ENCODE measurements at regions not wholly inside any gene's neighbourhood (a gene's known extent, or its start where the extent isn't known, plus 50 kb on each side); places are given as distances from the start of the nearest gene placed in this dataset.

DNA sequence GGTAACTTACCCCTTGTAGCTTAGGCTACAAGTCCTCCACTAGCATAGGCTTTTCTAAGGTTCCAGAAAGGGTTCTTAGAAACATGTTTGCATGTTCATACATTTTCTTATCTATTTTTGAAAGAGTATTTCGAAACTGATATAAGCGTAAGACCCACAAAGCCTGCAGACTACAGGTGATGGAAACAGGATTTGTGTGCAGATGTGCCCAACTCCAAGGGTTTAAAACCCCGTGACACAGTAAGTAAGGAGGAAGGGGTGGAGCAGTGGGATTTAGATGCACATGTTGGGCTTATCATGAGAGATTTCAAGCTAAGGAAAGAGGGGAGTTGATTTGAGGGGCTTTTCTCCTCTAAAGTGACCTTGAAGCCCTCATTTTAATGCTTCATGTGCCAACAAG, 164.7 kb downstream of the LTN1 start:
- TF ChIP-seq, protein P1, sequence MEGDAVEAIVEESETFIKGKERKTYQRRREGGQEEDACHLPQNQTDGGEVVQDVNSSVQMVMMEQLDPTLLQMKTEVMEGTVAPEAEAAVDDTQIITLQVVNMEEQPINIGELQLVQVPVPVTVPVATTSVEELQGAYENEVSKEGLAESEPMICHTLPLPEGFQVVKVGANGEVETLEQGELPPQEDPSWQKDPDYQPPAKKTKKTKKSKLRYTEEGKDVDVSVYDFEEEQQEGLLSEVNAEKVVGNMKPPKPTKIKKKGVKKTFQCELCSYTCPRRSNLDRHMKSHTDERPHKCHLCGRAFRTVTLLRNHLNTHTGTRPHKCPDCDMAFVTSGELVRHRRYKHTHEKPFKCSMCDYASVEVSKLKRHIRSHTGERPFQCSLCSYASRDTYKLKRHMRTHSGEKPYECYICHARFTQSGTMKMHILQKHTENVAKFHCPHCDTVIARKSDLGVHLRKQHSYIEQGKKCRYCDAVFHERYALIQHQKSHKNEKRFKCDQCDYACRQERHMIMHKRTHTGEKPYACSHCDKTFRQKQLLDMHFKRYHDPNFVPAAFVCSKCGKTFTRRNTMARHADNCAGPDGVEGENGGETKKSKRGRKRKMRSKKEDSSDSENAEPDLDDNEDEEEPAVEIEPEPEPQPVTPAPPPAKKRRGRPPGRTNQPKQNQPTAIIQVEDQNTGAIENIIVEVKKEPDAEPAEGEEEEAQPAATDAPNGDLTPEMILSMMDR (IDR thresholded peaks at IDR 0.05), result no peak
- no peak for TF ChIP-seq POLR2A (IDR thresholded peaks at IDR 0.05)
